GM12864 (cell line): ENCODE measurements at regions not wholly inside any gene's neighbourhood (a gene's known extent, or its start where the extent isn't known, plus 50 kb on each side); places are given as distances from the start of the nearest gene placed in this dataset.
"Not testable (repeated sequence)": the region's sequence is repeated elsewhere in the genome, so short reads cannot be mapped to it uniquely, and the experiment has no call there.

ENCODE experiments used
- DNase-seq: peaks from one replicate; pipeline ENCODE4 v3.0.0-alpha.2; 2011; ENCODE audit warnings: low read depth
- H3K4me3 ChIP-seq: 2 replicates; pipeline ENCODE4 v1.5.1; 2011; ENCODE audit warnings: mild to moderate bottlenecking, low read depth, low read length, control low read depth
- TF ChIP-seq, protein P1 (sequence below): IDR thresholded peaks from 2 replicates; pipeline ENCODE4 v1.5.1; 2011; ENCODE audit warnings: low read depth, mild to moderate bottlenecking, moderate library complexity, low read length, control low read depth, inconsistent platforms; ENCODE audit errors: missing control alignments

DNA sequence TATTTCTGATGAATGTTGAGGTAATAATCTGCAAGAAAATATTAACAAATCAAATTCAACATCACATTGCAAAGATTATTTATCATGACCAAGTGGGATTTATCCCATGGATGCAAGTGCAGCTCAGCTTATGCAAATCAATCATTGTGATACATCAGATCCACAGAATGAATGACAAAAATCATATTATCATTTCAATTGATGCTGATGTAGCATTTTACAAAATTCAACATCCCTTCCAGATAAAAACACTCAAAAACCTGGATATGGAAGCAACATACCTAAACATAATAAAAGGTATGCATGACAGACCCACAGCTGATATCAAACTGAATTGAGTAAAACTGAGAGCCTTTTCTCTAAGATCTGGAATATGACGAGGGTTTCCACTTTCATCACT is 1915.4 kb downstream of the ARAP2 start:
- H3K4me3 ChIP-seq, result no peak overlapping the region
- no peak for DNase-seq
- TF ChIP-seq, protein P1, sequence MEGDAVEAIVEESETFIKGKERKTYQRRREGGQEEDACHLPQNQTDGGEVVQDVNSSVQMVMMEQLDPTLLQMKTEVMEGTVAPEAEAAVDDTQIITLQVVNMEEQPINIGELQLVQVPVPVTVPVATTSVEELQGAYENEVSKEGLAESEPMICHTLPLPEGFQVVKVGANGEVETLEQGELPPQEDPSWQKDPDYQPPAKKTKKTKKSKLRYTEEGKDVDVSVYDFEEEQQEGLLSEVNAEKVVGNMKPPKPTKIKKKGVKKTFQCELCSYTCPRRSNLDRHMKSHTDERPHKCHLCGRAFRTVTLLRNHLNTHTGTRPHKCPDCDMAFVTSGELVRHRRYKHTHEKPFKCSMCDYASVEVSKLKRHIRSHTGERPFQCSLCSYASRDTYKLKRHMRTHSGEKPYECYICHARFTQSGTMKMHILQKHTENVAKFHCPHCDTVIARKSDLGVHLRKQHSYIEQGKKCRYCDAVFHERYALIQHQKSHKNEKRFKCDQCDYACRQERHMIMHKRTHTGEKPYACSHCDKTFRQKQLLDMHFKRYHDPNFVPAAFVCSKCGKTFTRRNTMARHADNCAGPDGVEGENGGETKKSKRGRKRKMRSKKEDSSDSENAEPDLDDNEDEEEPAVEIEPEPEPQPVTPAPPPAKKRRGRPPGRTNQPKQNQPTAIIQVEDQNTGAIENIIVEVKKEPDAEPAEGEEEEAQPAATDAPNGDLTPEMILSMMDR, result no peak

DNA sequence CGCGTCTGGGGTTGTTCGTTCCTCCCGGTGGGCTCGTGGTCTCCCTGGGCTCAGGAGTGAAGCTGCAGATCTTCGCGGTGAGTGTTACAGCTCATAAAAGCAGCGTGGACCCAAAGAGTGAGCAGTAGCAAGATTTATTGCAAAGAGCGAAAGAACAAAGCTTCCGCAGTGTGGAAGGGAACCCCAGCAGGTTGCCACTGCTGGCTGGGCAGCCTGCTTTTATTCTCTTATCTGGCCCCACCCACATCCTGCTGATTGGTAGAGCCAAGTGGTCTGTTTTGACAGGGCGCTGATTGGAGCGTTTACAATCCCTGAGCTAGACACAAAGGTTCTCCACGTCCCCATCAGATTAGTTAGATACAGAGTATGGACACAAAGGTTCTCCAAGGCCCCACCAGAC is 1909.2 kb downstream of the ARAP2 start:
- not testable (repeated sequence) for H3K4me3 ChIP-seq, DNase-seq

DNA sequence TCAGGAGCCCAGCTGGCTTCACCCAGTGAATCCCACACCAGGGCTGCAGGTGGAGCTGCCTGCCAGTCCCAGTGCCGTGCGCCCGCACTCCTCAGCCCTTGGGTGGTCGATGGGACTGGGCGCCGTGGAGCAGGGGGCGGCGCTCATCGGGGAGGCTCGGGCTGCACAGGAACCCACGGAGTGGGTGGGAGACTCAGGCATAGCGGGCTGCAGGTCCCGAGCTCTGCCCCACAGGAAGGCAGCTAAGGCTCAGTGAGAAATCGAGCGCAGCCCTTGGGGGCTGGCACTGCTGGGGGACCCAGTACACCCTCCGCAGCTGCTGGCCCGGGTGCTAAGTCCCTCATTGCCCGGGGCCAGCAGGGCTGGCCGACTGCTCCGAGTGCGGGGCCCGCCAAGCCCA is 1908.8 kb downstream of the ARAP2 start:
- DNase-seq, H3K4me3 ChIP-seq: not testable (repeated sequence)

GRCh38 chr4:34362654-34363053 is 1881.7 kb downstream of the ARAP2 start:
- TF ChIP-seq, protein P1, result no peak
- DNase-seq, result no peak
- no peak overlapping the region for H3K4me3 ChIP-seq

GRCh38 chr4:34363842-34364241 is 1880.5 kb downstream of the ARAP2 start:
- TF ChIP-seq, protein P1, result no peak
- H3K4me3 ChIP-seq, result no peak overlapping the region

DNA sequence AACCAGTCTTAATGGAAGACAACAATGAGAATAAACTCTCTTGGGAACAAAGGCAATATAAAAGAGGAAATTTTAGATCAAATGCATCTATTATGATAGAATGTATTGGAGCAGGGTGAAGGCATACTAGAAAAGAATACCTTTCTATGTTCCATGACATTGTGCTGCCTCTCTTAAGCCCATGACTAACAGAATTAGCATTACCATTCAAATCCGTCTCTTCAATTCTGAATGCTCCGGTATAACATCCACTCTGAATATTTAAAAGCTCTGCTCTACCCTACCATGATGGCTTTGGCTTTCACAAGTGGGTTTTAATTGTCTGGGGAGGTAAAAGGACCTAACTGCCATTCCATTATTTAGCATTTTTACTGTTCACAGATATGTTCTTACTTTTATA is 1878.4 kb downstream of the ARAP2 start:
- DNase-seq, result no peak
- H3K4me3 ChIP-seq, result no peak overlapping the region
- TF ChIP-seq, protein P1, result no peak

More at GRCh38 chr4:34363842-34364241, 1880.5 kb downstream of the ARAP2 start:
- DNase-seq, result no peak

DNA sequence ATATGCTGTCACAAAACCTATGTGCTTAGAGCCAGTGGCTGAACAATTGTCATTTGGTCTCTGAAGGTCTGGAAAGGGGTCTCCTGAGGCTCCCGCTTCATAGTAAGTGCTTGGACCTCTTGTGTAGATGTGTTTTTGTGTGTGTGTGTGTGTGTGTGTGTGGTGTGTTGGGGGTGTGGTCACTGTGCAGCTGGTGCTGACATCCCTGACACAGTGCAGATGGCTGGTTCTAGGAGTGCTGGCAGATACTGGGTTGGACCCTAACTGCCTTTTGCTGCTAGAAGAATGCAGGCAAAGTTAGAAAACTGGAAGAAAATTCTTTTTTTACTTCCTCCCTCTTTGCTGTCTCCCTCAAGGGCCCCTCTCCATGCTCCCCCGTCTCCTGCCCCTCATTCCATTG is 1872.6 kb downstream of the ARAP2 start:
- no peak for DNase-seq
- TF ChIP-seq, protein P1, result no peak
- H3K4me3 ChIP-seq, result no peak overlapping the region

DNA sequence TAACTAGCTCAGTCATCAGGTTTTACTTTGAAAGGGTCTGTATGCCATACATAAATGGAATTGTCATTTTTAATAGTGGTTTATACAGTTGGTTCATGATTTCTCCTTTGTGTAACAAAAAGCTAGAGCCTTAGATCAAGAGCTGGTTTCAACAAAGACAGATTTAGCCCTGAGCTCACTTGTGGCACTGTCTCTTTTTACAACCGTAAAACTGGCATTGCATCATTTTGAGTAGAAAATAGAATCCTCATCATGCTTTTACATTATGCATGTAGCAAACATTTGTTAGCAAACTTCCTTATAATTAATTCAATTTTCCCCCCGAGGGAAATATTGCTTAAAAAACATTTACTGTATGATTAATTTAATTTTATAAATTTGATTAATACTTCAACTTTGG is 1871.5 kb downstream of the ARAP2 start:
- no peak for DNase-seq
- TF ChIP-seq, protein P1, result no peak
- H3K4me3 ChIP-seq, result no peak overlapping the region
